ENCODE measurements at regions not wholly inside any gene's neighbourhood (a gene's known extent, or its start where the extent isn't known, plus 50 kb on each side); places are given as distances from the start of the nearest gene placed in this dataset.

DNA sequence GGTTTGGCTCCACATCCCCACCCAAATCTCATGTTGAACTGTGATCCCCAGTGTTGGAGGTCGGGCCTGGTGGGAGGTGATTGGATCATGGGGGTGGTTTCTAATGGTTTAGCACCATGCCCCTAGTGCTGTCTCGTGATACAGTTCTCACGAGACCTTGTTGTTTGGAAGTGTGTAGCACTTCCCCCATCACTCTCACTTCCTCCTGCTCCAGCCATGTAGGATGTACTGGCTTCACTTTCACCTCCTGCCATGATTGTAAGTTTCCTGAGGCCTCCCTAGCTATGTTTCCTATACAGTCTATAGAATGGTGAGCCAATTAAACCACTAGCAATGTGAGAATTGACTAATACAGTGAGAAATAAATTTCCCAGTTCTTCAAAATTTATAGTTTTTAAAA, 325.9 kb downstream of the FSIP2 start:
- no peaks in the 10 kb centered on the region for H3K4me1 ChIP-seq (ENCODE audit: insufficient read depth, low read length)
- H3K4me3 ChIP-seq (ENCODE audit: low read depth in 1 of 2, low read length in 2 of 2) = no peak overlapping the region
- no peaks in the 10 kb centered on the region for H4K20me1 ChIP-seq (ENCODE audit: insufficient read depth, low read length)
- no peaks in the 10 kb centered on the region for H3K9me3 ChIP-seq (ENCODE audit: insufficient read depth, low read length, severe bottlenecking)
- ATAC-seq (ENCODE audit: insufficient read depth, low read depth) (no peak), DNase-seq (no peak)
- H3K4me2 ChIP-seq (ENCODE audit: insufficient read depth, low read length) = no peak overlapping the region
- H2AFZ ChIP-seq (ENCODE audit: low read depth, low read length) = no peak overlapping the region
- no peak for TF ChIP-seq EZH2 (IDR thresholded peaks at IDR 0.05; ENCODE audit: borderline replicate concordance, low read depth, low read length, severe bottlenecking)
- TF ChIP-seq, protein P1, sequence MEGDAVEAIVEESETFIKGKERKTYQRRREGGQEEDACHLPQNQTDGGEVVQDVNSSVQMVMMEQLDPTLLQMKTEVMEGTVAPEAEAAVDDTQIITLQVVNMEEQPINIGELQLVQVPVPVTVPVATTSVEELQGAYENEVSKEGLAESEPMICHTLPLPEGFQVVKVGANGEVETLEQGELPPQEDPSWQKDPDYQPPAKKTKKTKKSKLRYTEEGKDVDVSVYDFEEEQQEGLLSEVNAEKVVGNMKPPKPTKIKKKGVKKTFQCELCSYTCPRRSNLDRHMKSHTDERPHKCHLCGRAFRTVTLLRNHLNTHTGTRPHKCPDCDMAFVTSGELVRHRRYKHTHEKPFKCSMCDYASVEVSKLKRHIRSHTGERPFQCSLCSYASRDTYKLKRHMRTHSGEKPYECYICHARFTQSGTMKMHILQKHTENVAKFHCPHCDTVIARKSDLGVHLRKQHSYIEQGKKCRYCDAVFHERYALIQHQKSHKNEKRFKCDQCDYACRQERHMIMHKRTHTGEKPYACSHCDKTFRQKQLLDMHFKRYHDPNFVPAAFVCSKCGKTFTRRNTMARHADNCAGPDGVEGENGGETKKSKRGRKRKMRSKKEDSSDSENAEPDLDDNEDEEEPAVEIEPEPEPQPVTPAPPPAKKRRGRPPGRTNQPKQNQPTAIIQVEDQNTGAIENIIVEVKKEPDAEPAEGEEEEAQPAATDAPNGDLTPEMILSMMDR (IDR thresholded peaks at IDR 0.05; ENCODE audit: borderline replicate concordance, extremely low read depth, low read length, poor library complexity, severe bottlenecking) = no peak
- H3K9ac ChIP-seq (ENCODE audit: low read depth, low read length) = no peak overlapping the region
- no peak overlapping the region for H3K27ac ChIP-seq (ENCODE audit: low read length)
- no peaks in the 10 kb centered on the region for H3K36me3 ChIP-seq (ENCODE audit: insufficient read depth, low read length)
- no peaks in the 10 kb centered on the region for H3K27me3 ChIP-seq (ENCODE audit: insufficient read depth, low read length, poor library complexity)
- H3K79me2 ChIP-seq (ENCODE audit: insufficient read depth, low read length) = no peaks in the 10 kb centered on the region

DNA sequence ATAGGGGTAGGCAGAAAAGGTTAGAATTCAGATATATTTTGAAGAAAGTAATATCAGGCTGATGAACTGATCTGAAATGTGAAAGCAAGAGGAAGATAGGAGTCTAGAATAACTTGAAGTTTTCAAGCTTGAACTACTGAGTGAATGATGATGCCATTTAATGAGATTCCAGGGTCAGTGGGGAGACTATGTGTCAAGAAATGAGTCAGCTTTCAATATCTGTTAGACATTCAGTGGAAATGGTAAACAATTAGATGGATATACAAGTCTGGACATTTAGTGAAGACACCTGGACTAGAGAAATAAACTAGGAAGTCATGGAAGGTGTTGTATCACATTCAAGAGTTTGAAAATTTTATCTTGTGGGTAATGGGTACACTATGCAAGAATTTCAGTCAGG, 326.9 kb downstream of the FSIP2 start:
- H3K27ac ChIP-seq (ENCODE audit: low read length) = no peak overlapping the region
- DNase-seq = no peak
- ATAC-seq (ENCODE audit: insufficient read depth, low read depth) = no peak

DNA sequence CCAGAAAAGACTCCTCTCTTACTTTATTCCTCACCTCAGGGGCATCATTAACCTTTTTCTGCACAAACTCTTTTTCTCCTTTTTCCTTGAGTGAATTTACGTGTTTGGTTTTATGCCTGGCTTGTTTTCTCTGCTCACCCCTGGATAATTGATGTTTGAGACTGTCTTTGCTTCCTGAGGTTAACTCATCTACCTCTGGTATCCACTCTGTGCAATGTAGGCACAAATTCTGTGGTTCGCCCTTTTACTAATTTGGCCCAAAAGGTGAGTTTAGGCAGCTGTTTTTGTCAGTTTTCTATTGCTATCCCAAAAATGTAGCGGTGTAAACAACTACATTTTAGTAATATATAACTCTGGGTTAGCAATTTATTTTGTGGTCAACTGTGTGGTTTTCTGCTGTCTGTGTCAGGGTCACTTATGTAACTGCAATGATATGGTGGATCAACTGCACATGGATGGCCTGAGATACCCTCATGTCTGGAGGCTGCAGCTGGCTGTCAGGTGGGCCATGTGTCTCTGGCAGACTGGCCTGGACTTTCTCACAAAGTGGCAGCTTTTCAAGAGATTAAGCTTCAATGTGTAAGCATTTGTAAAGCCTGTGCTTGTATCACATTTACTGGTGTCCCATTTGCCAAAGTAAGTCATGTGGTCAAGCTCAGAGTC, 329.7 kb downstream of the FSIP2 start:
- no peak for ATAC-seq (ENCODE audit: insufficient read depth, low read depth)
- Histone ChIP-seq H4K20me1 (ENCODE audit: insufficient read depth, low read length) (no peaks in the 10 kb centered on the region), H2AFZ (ENCODE audit: low read depth, low read length) (no peak overlapping the region), H3K4me1 (ENCODE audit: insufficient read depth, low read length) (no peaks in the 10 kb centered on the region), H3K27me3 (ENCODE audit: insufficient read depth, low read length, poor library complexity) (no peaks in the 10 kb centered on the region), H3K9ac (ENCODE audit: low read depth, low read length) (no peak overlapping the region), H3K79me2 (ENCODE audit: insufficient read depth, low read length) (no peaks in the 10 kb centered on the region), H3K9me3 (ENCODE audit: insufficient read depth, low read length, severe bottlenecking) (no peaks in the 10 kb centered on the region), H3K27ac (ENCODE audit: low read length) (no peak overlapping the region), H3K4me3 (ENCODE audit: low read depth in 1 of 2, low read length in 2 of 2) (no peak overlapping the region), H3K36me3 (ENCODE audit: insufficient read depth, low read length) (no peaks in the 10 kb centered on the region), H3K4me2 (ENCODE audit: insufficient read depth, low read length) (no peak overlapping the region)
- no peak for DNase-seq
- no peak for TF ChIP-seq EZH2 (IDR thresholded peaks at IDR 0.05; ENCODE audit: borderline replicate concordance, low read depth, low read length, severe bottlenecking)
- TF ChIP-seq, protein P1 (IDR thresholded peaks at IDR 0.05; ENCODE audit: borderline replicate concordance, extremely low read depth, low read length, poor library complexity, severe bottlenecking) = no peak

More for the DNA sequence above, 326.9 kb downstream of the FSIP2 start:
- TF ChIP-seq, protein P1 (IDR thresholded peaks at IDR 0.05; ENCODE audit: borderline replicate concordance, extremely low read depth, low read length, poor library complexity, severe bottlenecking) = no peak
- TF ChIP-seq EZH2 (IDR thresholded peaks at IDR 0.05; ENCODE audit: borderline replicate concordance, low read depth, low read length, severe bottlenecking) = no peak
- Histone ChIP-seq H3K9ac (ENCODE audit: low read depth, low read length) (no peak overlapping the region), H4K20me1 (ENCODE audit: insufficient read depth, low read length) (no peaks in the 10 kb centered on the region), H3K79me2 (ENCODE audit: insufficient read depth, low read length) (no peaks in the 10 kb centered on the region), H2AFZ (ENCODE audit: low read depth, low read length) (no peak overlapping the region), H3K4me2 (ENCODE audit: insufficient read depth, low read length) (no peak overlapping the region), H3K27me3 (ENCODE audit: insufficient read depth, low read length, poor library complexity) (no peaks in the 10 kb centered on the region), H3K36me3 (ENCODE audit: insufficient read depth, low read length) (no peaks in the 10 kb centered on the region), H3K4me1 (ENCODE audit: insufficient read depth, low read length) (no peaks in the 10 kb centered on the region), H3K4me3 (ENCODE audit: low read depth in 1 of 2, low read length in 2 of 2) (no peak overlapping the region), H3K9me3 (ENCODE audit: insufficient read depth, low read length, severe bottlenecking) (no peaks in the 10 kb centered on the region)

All from DND-41 (cell line).